Kidney epithelial cell (primary cell): ENCODE measurements at regions not wholly inside any gene's neighbourhood (a gene's known extent, or its start where the extent isn't known, plus 50 kb on each side); places are given as distances from the start of the nearest gene placed in this dataset.

Experiments
- DNase-seq: peaks from one replicate; pipeline ENCODE4 v3.0.0-alpha.2; 2010; ENCODE audit warnings: low read depth
- H3K27me3 ChIP-seq: 2 replicates; pipeline ENCODE4 v1.6.0; 2011; ENCODE audit warnings: low read length; ENCODE audit not compliant: control insufficient read depth, insufficient read depth
- H3K36me3 ChIP-seq: 2 replicates; pipeline ENCODE4 v1.5.1; 2011; ENCODE audit warnings: low read length; ENCODE audit not compliant: control insufficient read depth, insufficient read depth
- H3K4me3 ChIP-seq: 2 replicates; pipeline ENCODE4 v1.5.1; 2011; ENCODE audit warnings: low read depth, mild to moderate bottlenecking, control low read depth, low read length
- CTCF ChIP-seq: IDR thresholded peaks from 2 replicates; pipeline ENCODE4 v1.5.1; 2011; ENCODE audit warnings: mild to moderate bottlenecking, moderate library complexity, low read length, control low read depth, inconsistent platforms; ENCODE audit not compliant: insufficient read depth, poor library complexity, severe bottlenecking

- TF ChIP-seq CTCF = no peak
- DNase-seq = peak; percentile 12
- H3K27me3 ChIP-seq = no peaks in the 10 kb centered on the region
- no peaks in the 10 kb centered on the region for H3K36me3 ChIP-seq
- no peak overlapping the region for H3K4me3 ChIP-seq
These were observed 486.0 kb upstream of the AGTR1 start for GRCh38 chr3:148211725-148212124.

- no peak for DNase-seq
- H3K36me3 ChIP-seq = no peaks in the 10 kb centered on the region
- H3K4me3 ChIP-seq = no peak overlapping the region
- no peak for TF ChIP-seq CTCF
- no peaks in the 10 kb centered on the region for H3K27me3 ChIP-seq
These were observed 483.0 kb upstream of the AGTR1 start for GRCh38 chr3:148214705-148215104.

GRCh38 chr3:148217317-148217716, 480.4 kb upstream of the AGTR1 start:
- no peak for DNase-seq
- Histone ChIP-seq H3K27me3 (no peaks in the 10 kb centered on the region), H3K36me3 (no peaks in the 10 kb centered on the region), H3K4me3 (no peak overlapping the region)
- TF ChIP-seq CTCF = no peak

GRCh38 chr3:148218222-148218621, 479.5 kb upstream of the AGTR1 start:
- Histone ChIP-seq H3K36me3 (no peaks in the 10 kb centered on the region), H3K4me3 (no peak overlapping the region), H3K27me3 (no peaks in the 10 kb centered on the region)
- no peak for TF ChIP-seq CTCF
- no peak for DNase-seq

- no peak overlapping the region for H3K4me3 ChIP-seq
- TF ChIP-seq CTCF = no peak
- DNase-seq = no peak
- no peaks in the 10 kb centered on the region for H3K36me3 ChIP-seq
- H3K27me3 ChIP-seq = no peaks in the 10 kb centered on the region
These were observed 477.7 kb upstream of the AGTR1 start for GRCh38 chr3:148219999-148220398.

- no peak overlapping the region for H3K4me3 ChIP-seq
- TF ChIP-seq CTCF = no peak
- no peak for DNase-seq
- no peaks in the 10 kb centered on the region for H3K27me3 ChIP-seq
- no peaks in the 10 kb centered on the region for H3K36me3 ChIP-seq
These were observed 476.4 kb upstream of the AGTR1 start for GRCh38 chr3:148221303-148221702.
